ENCODE measurements at regions not wholly inside any gene's neighbourhood (a gene's known extent, or its start where the extent isn't known, plus 50 kb on each side); places are given as distances from the start of the nearest gene placed in this dataset.

GRCh38 chr11:70667767-70668166 lies 269.4 kb downstream of the CTTN start:
- no peak for TF ChIP-seq CTCF (IDR thresholded peaks at IDR 0.05)
- TF ChIP-seq ZFX (IDR thresholded peaks at IDR 0.05; ENCODE audit: borderline replicate concordance) = no peak
